ENCODE measurements at regions not wholly inside any gene's neighbourhood (a gene's known extent, or its start where the extent isn't known, plus 50 kb on each side); places are given as distances from the start of the nearest gene placed in this dataset.

GRCh38 chr13:89650226-89650625, 1697.3 kb upstream of the MIR17HG start:
- TF ChIP-seq CTCF (IDR thresholded peaks at IDR 0.05) (no peak), ELK1 (IDR thresholded peaks at IDR 0.05; ENCODE audit: low read depth, low read length) (no peak), RCOR1 (IDR thresholded peaks at IDR 0.05; ENCODE audit: low read depth, low read length) (no peak), FOSB (CRISPR knock-in tag; IDR thresholded peaks at IDR 0.05) (no peak)
